AG10803 (cell line): ENCODE measurements at regions not wholly inside any gene's neighbourhood (a gene's known extent, or its start where the extent isn't known, plus 50 kb on each side); places are given as distances from the start of the nearest gene placed in this dataset.

Experiments
- DNase-seq: peaks from one replicate; pipeline ENCODE4 v3.0.0; 2010; ENCODE audit warnings: low read depth
- H3K4me3 ChIP-seq: 2 replicates; pipeline ENCODE4 v1.5.1; 2011; ENCODE audit warnings: mild to moderate bottlenecking, low read length, control low read depth
- CTCF ChIP-seq: conservative IDR thresholded peaks from 2 replicates; pipeline ENCODE4 v1.5.1; 2011; ENCODE audit warnings: mild to moderate bottlenecking, low read length, control low read depth, inconsistent platforms

GRCh38 chr7:54349229-54349628, 192.9 kb upstream of the VSTM2A start:
- no peak for TF ChIP-seq CTCF
- H3K4me3 ChIP-seq: no peak overlapping the region
- no peak for DNase-seq

- no peak overlapping the region for H3K4me3 ChIP-seq
- DNase-seq: no peak
- no peak for TF ChIP-seq CTCF
These were observed 187.7 kb upstream of the VSTM2A start for GRCh38 chr7:54354436-54354835.

GRCh38 chr7:54355842-54356241, 186.3 kb upstream of the VSTM2A start:
- no peak for DNase-seq
- H3K4me3 ChIP-seq: no peak overlapping the region
- no peak for TF ChIP-seq CTCF

- H3K4me3 ChIP-seq: no peak overlapping the region
- DNase-seq: no peak
- no peak for TF ChIP-seq CTCF
These were observed 181.9 kb upstream of the VSTM2A start for GRCh38 chr7:54360075-54360840.

GRCh38 chr7:54390565-54390964, 151.6 kb upstream of the VSTM2A start:
- TF ChIP-seq CTCF: no peak
- no peak for DNase-seq
- H3K4me3 ChIP-seq: no peak overlapping the region

GRCh38 chr7:54392935-54393334, 149.2 kb upstream of the VSTM2A start:
- no peak overlapping the region for H3K4me3 ChIP-seq
- no peak for TF ChIP-seq CTCF
- DNase-seq: no peak

GRCh38 chr7:54394834-54395233, 147.3 kb upstream of the VSTM2A start:
- no peak for DNase-seq
- no peak for TF ChIP-seq CTCF
- H3K4me3 ChIP-seq: no peak overlapping the region
